ENCODE measurements at regions not wholly inside any gene's neighbourhood (a gene's known extent, or its start where the extent isn't known, plus 50 kb on each side); places are given as distances from the start of the nearest gene placed in this dataset.
"Not testable (repeated sequence)": the region's sequence is repeated elsewhere in the genome, so short reads cannot be mapped to it uniquely, and the experiment has no call there.

GRCh38 chr7:150047329-150047728 lies 173.6 kb downstream of the ATP6V0E2 start:
- TF ChIP-seq CTCF, POLR2A (IDR thresholded peaks at IDR 0.05): not testable (repeated sequence)

Measured in right lobe of liver (tissue), 4 donors.